Amygdala (tissue), 56 donors: ENCODE measurements at regions not wholly inside any gene's neighbourhood (a gene's known extent, or its start where the extent isn't known, plus 50 kb on each side); places are given as distances from the start of the nearest gene placed in this dataset.
"Not testable (repeated sequence)": the region's sequence is repeated elsewhere in the genome, so short reads cannot be mapped to it uniquely, and the experiment has no call there.

Experiments
- DNase-seq, 56 donors: peaks; one replicate each; lab custom pipeline; 2025; lab: John Stamatoyannopoulos, UW

DNA sequence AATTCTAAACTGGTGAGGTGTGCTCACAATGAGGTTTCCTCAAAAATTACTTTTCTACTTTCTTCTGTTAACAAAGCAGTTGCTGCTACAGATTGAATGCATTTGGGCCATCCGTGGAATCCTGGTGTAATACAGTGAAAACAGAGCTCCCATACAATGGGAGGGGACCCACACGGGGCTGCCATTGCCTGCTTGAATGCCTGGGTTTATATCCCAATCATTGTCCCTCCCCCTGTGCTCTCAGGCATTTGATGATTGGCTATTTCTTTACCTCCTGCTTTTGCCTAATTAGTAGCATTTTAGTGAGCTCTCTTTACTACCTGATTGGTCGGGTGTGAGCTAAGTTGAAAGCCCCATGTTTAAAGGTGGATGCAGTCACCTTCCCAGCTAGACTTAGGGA, 52.9 kb upstream of the CSF1 start:
- not testable (repeated sequence) for DNase-seq

DNA sequence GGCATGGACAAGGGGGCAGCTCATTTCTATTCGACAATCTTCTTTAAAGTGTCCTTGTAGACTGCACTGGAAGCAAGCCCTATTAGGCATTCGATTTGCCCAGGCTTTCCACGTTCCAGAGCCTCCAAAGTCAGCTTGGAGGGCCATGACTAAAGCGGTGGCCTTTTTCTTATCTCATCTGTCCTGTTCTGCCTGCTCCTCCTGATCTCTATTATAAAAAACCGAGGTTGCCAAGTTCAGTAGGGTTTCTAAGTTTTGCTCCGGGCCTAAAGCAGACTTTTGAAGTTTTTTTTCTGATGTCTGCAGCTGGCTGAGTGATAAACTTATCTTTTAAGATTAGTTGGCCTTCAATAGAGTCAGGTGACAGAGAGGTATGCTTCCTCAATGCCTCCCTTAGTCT, 54.7 kb upstream of the CSF1 start:
- not testable (repeated sequence) for DNase-seq

DNA sequence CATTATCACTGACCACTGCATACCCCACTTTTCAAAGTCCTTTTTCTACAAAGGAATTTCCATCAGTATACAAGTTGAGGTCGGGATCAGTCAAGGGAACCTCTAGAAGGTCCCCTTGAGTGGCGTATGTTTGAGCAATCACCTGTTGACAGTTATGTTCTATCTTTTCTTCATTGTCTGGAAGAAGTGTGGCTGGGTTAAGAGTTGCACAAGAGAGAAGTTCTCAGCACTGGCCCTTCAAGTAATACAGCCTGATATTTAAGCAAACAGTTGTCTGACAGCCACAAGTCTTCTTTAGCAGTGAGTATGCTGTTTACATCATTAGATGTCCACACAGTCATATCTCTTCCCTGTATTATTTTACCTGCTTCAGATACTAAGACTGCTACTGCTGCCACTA, 56.7 kb upstream of the CSF1 start:
- not testable (repeated sequence) for DNase-seq

DNA sequence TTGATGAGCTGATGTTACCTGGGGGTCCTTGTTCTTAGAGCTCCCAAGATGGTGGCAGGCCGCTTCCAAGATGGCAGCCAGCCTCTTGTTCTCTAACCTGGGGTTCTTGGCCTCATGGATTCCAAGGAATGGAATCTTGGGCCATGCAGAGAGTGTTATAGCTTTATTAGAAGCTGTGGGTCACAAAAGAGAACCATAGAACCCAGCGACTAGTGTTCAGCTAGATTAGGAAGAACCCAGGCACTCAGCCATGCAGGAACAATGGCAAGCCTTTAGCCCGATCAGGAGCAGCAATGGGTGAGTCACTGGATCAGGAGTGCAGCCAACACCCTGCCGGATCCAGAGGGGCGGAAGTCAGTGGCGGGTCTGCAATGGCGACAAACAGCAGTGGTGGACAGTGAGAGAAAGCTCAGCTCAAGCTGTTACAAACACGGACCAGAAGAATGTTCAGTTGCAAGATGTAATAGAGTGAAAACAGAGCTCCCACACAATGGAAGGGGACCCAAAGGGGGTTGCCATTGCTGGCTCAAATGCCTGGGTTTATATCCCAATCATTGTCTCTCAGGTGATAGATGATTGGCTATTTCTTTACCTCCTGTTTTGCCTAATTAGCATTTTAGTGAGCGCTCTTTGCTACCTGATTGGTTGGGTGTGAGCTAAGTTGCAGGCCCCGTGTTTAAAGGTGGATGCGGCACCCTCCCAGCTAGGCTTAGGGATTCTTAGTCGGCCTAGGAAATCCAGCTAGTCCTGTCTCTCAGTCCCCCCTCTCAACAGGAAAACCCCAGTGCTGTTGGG, 58.2 kb upstream of the CSF1 start:
- DNase-seq, result peak in 41 of 56 donors; percentile 16 to 87 (median 62)

DNA sequence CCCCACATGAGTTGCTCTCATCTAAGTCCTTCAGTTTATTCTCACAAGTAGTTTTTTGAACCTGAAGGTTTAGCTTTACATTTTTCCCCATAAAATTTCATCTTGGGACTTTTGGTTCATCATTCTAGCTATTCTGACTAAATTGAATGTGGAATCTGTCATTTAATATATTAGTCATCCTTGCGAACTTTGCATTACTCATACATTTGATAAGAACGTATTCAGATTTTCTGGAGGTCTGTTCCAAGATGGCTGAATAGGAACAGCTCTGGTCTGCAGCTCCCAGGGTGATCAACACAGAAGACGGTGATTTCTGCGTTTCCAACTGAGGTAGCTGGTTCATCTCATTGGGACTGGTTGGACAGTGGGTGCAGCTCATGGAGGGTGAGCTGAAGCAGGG, 59.8 kb upstream of the CSF1 start:
- DNase-seq, result no peak

DNA sequence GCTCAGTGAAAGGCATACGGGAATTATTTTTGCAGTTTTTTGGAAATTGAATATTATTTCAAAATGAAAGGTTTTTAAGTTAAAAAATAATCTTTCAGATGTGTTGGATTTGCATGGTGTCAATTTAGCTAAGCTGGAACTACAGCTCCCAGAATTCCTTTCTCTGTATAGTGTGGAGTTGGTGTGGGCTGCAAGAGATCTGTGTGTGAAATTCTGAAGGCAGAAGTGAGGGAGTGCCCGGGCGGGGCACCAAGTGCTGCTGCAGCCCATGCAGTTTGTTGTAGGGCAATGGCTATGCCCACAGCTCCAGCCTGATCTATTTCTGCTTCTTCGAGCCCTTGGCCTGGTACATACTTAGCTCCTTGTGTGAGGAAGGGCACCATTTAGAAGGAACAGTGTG, 60.5 kb upstream of the CSF1 start:
- DNase-seq, result no peak

DNA sequence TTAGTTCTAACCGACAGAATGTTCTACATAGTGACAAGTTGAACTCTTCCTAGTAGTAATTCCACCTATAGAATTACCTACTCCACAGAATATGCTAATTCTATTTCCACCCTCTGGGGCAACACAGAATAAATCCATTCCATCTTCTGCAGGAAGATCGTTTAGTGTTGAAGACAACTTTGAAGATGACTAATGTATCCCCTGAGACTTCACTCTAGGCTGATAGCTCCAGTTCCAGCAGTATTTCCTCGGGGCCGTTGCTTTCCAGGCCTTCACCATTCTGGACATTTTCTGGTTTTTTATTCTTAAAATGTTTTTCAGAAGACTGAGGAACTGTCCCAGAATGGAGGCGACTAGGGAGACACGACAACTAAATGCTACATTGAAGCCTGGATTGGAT, 61.0 kb upstream of the CSF1 start:
- DNase-seq, result no peak

DNA sequence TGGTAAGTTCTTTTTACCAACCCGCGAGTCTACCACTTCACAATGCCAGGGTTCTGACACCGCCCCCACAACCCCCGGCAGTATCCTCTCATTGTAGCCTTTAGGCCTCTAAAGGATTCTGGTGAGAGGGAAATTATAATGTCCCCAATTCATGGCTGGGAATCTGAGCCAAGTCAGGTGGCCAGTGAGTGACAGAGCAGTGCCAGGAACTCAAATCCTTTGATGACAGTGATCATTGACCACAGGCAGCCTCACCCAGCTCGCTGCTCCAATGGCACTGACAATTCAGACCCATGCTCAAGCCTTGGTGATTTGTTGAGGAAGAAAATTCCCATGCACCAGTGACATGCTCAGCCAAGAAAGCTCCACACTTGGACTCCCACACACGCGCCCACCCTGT, 63.4 kb upstream of the CSF1 start:
- no peak for DNase-seq

DNA sequence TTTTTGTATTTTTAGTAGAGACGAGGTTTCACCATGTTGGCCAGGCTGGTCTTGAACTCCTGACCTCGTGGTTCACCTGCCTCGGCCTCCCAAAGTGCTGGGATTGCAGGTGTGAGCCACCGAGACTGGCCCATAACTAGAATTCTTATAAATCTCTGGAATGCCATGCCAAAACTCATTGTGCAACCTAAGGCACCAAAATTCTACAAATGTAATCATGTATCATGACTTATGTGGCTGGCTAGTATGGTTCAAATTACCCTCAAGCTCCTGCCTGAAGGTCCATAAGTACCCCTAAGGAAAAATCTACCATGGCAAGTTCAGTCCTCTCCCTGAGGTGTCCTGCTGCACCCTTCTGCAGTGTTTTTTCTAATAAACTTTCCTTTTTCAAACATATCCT, 63.8 kb upstream of the CSF1 start:
- no peak for DNase-seq

DNA sequence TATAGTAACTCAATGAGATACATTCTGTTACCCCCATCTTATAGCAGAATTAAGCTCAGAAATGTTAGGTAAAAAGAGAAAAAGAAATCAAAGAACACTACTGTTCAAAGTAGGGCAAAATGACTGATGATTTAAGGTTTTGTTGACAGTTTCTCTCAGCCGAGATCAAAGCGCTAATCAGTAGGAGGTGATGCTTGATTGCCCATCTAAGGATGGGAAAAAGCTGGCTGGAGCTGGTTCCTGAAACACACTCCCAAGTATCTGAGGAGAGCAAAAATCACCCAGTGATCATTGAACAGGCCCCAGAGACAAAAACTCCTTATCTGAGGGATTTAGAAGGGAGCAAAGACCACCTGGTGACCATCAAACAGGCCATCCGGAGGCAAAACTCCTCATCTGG, 64.5 kb upstream of the CSF1 start:
- DNase-seq, result no peak

DNA sequence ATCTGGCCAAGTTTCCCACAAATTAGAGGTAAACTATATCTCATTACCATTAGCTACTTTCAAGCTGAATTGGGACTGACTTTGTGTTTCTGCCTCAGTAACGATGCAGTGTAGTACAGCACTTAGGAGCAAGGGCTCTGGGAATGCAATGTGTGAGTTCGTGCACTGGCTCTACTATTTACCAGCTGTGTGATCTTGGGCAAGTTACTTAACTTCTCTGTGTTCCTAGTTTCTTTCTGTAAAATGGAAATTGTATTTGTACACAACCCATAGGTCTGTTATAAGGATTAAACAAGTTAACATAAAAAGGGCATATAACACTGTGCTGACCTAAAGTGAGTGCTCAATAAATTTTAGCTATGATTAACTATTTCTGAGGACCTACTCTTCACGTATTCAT, 65.0 kb upstream of the CSF1 start:
- DNase-seq, result no peak

DNA sequence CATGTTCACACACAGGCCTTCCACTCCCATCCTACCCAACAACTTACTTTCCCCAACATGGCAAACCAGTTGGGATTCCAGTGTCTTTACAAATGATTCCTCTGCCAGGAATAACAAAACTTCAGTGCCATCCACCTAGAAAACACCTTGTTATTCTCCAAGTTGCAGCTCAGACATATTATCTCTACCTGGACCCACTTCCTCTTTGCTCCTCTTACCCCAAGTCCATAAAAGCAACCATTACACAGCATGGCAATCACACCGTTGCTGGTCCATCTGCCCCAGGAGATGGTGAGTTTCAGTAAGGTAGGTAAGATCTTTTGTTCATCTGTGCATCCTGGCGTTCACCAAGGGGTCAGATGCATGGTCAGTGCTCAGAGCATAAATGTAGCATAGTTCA, 66.0 kb upstream of the CSF1 start:
- no peak for DNase-seq

DNA sequence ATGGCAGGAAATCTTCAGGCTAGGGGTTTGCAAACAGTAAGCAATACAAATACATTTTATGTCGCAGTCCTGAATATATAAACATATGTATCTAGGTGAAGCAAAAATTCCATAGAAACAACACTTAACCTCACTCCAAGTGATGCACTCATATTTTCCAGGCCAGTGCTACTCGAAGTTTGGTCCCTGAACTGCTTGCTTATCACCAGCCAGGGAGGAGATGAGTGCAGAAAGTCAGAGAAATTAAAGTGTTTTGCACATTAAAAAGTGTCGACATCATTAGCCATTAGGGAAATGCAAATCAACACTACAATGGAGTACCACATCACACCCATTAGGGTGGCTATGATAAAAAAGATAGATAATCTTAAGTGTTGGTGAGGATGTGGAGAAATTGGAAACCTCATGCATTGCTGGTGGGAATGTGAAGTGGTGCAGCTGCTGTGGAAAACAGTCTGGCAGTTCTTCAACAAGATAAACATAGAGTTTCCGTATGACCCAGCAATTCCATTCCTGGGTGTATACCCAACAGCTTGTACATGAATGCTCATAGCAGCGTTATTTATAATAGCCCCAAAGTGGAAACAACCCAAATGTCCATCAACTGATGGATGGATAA, 70.5 kb upstream of the CSF1 start:
- no peak for DNase-seq

DNA sequence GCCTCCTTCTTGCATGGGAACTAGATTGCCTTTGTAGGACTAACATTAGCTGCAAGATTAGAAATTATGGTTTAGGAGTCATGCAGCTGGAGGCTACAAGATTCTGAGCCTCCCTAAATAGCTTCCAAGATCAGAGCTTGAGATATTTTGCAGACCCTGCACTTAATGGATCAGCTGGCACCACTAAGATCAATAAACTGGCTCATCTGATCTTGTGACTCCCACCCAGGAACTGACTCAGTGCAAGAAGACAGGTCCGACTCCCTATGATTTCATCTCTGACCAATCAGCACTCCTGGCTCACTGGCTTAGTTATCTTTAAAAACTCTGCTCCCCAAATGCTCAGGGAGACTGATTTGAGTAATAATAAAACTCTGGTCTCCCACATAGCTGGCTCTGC, 71.4 kb upstream of the CSF1 start:
- not testable (repeated sequence) for DNase-seq

DNA sequence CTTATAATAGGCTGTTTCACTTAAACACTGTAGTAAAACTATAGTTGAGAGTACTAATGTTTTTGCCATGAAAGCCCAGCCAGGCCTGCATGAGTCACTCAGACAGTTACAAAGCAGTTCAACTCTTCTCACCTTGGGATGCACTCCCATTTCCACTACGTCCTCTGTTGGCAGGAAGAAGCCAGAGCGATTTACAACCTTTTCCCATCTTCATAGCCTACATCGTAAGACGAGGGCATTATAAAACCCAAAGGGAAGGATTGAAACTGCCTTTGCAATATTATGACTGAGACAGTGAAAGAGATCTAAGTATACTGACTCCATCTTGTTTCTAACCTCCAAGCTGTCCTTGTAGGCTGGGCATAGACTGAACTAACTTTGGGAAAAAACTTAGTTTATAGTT, 71.8 kb upstream of the CSF1 start:
- DNase-seq, result no peak

DNA sequence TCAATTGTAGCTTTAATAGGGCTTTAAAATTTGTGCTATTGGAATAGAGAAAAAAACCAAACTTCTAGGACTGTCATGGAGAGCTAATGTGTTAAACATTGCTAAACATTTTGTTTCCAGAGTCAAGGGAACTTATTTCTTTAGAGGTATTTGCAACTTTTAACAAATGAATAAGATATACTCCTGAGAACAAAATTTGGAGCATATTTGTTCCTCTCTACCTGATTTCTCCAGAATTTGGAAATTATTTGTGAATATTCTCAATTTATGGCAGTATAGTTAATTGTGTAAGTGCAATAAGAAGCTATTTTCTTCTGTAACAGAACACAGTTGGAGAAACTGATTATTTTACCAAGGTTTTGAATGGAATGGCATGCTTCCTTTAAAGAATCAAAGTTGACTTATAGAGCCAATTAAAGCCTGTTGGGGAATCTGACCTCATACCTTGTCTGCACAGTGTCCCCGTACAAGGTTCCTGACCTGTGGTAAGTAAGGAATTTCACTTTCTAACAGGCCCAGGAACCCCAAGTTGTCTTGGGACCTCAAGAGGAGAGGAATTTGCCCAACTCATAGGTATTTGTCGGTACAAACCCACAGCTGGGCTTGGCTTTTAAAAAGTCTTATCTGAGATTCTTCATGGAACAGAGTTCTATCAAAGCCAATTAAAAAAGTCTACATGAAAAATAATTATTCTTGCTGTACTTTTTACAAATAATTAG, 72.6 kb upstream of the CSF1 start:
- no peak for DNase-seq

DNA sequence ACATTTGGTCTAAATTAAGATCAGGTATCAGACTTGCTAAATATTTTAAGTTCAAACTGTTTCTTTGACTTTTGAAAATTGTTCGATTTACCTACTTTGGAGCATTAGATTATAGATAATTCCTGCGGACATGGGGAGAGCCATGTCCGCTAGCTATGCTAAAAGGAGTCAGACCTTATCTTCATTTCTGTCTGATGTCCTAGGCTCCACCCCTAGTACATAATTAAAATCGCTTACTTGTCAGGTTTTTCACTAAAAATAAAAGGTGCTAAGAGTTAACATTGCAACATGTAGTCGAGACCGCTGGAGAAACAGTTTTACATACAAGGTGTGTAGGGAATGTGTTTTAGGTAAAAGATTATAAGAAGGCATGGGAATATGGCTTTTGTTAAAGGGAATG, 71.9 kb upstream of the EPS8L3 start:
- DNase-seq, result not testable (repeated sequence)

DNA sequence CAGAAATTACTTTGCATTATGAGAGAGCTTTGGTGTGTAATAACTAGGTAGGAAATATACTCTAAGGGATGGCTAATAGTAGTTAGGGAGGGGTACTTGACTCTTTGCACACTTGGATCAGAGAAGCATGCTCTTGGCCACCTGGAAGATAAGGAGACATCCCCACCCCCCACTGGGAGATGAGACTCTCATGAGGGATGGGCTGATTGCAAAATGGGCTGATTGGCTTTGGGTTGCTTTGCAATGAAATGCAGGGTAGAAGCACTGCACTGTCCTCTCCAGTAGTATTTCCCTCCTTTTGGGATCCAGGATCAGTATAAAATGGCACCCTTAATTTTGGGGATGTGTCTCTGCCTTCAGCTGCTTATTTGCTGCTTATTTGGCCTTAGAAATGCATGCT, 71.2 kb upstream of the EPS8L3 start:
- no peak for DNase-seq

DNA sequence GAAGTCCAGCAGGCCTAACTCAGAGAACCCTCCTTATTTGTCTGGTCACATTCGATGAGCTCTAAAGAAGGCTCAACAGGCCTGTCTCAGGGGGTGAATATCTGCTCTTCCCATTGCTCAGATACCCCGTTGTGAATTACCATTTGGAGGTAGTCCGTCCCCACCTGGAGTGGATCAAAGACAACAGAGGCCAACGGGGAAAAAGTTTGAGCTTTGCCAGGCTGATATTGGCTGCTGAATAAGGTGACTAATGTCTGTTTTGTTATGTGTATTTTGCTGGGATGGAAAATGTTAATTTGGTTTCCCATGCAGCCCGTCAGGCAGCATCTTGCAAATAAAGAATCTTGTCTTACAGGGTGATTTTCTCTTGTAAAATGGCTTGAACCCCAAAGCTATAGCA, 69.2 kb upstream of the EPS8L3 start:
- no peak for DNase-seq

DNA sequence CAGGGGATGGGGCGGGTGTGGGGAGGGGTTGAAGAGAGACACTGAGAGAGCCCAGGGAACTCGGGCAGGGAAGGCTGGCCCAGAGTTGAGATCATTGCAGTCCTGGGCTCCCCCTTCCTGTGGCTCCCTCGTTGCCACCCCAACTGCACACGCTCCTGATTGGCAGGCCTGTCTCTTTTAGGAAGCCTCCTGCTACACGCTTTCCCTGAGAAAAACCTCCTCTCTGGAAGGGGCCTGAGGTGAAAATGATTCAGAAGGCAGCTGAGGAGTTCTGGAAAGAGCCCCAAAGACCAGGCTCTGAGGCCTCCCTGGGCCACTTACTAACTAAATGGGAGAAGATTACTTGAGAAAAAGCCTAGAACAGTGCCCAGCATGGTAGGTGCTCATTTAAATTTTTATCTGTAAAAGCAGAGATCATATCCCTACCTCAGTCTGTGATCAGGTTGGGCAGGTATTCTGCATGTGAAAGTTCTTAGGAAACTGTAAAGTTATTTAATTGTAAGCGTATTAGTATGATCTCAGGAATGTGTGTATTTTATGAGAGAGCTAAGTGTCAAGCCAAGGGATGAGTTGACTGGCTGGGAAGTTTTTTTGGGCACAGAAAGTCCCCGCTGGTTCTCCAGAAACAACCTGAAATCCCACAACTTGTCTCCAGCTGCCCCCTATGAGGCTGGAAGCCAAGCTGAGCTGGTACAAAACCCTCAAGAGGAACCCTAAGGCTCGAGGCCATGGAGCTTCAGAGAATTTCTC, 65.2 kb upstream of the EPS8L3 start:
- DNase-seq, result no peak

DNA sequence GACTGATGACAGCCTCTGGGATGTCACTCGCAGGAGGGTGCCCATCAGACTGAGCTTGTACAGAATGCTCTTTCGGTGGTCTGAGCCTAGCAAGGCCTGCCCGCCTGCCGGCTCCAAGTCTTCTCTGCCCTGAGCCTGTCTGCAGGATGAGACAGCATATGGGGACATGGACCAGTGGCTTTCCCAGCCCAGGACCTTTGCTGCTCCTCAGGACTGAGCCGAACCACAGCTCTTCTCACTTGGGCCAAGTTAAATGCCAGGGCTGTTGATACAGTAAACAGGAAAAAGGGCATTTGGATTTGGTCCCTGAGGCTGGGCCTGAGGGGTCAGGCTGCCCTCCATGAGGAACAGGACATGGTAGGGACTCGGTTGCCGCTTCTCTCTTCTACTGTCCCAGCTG, 64.3 kb upstream of the EPS8L3 start:
- no peak for DNase-seq
